Activated naive CD4-positive, alpha-beta T cell (primary cell): ENCODE measurements at regions not wholly inside any gene's neighbourhood (a gene's known extent, or its start where the extent isn't known, plus 50 kb on each side); places are given as distances from the start of the nearest gene placed in this dataset.

ENCODE experiments used
- DNase-seq, 4 experiments: peaks; one replicate each; lab custom pipeline; 2025; lab: John Stamatoyannopoulos, UW

- no peak for DNase-seq
Measured at GRCh38 chr7:127446842-127447241, 54.3 kb upstream of the ZNF800 start.
